ENCODE measurements at regions not wholly inside any gene's neighbourhood (a gene's known extent, or its start where the extent isn't known, plus 50 kb on each side); places are given as distances from the start of the nearest gene placed in this dataset.
A peak's percentile ranks its signal among the peaks of the same experiment; 100 is the strongest.

GRCh38 chr7:114086914-114087652 is 168.3 kb upstream of the PPP1R3A start:
- 1% methylated on average over 27 of the region's 54 CpGs for WGBS (ENCODE audit: insufficient coverage, low coverage, low lambda C conversion rate, missing lambda C conversion rate)
- H3K27me3 ChIP-seq: no peaks in the 10 kb centered on the region
- no peaks in the 10 kb centered on the region for H3K36me3 ChIP-seq
- peak overlapping the region; percentile 61 to 66 (median 66) for H3K4me3 ChIP-seq
- H3K27ac ChIP-seq: peak overlapping the region; percentile 82 to 97 (median 97)
- H3K4me1 ChIP-seq: peaks cover 0 to 8% (median 4%) of the 10 kb centered on the region in 4 donors
- intact Hi-C loops (cut with DNase I): loop anchor here in 1 of 2 donors (10.0 kb wide), 1 partner anchor 328 kb away; the partner anchor contains the start of gene FOXP2
- ATAC-seq (peak; percentile 3 to 37 (median 8)), DNase-seq (peak; percentile 34 to 65 (median 64))
- no peaks in the 10 kb centered on the region for H3K9me3 ChIP-seq
- TF ChIP-seq, protein P1, sequence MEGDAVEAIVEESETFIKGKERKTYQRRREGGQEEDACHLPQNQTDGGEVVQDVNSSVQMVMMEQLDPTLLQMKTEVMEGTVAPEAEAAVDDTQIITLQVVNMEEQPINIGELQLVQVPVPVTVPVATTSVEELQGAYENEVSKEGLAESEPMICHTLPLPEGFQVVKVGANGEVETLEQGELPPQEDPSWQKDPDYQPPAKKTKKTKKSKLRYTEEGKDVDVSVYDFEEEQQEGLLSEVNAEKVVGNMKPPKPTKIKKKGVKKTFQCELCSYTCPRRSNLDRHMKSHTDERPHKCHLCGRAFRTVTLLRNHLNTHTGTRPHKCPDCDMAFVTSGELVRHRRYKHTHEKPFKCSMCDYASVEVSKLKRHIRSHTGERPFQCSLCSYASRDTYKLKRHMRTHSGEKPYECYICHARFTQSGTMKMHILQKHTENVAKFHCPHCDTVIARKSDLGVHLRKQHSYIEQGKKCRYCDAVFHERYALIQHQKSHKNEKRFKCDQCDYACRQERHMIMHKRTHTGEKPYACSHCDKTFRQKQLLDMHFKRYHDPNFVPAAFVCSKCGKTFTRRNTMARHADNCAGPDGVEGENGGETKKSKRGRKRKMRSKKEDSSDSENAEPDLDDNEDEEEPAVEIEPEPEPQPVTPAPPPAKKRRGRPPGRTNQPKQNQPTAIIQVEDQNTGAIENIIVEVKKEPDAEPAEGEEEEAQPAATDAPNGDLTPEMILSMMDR (IDR thresholded peaks at IDR 0.05): no peak
- TF ChIP-seq POLR2A (IDR thresholded peaks at IDR 0.05): no peak

DNA sequence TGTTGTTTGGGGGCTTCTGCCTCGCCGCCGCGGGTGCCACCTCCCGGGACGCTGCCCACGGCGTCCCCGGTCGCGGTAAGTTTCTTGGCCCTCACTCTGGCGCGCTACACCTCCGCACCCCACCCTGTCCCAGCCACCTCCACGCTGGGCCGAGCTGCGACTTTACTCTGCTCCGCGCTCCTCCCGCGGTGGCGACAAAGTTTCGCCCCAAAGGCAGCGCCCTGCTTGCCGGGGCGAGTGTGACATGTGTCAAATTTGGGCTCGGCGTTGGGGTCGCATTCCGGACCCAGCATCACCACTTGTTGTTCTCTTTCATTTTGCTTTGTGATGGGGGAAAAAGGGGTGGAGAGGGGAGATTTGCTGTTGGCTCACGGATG is 167.7 kb upstream of the PPP1R3A start:
- peaks cover 0 to 8% (median 4%) of the 10 kb centered on the region in 4 donors for H3K4me1 ChIP-seq
- intact Hi-C loops (cut with DNase I): loop anchor here in 1 of 2 donors (10.0 kb wide), 1 partner anchor 328 kb away; the partner anchor contains the start of gene FOXP2
- no peaks in the 10 kb centered on the region for H3K27me3 ChIP-seq

DNA sequence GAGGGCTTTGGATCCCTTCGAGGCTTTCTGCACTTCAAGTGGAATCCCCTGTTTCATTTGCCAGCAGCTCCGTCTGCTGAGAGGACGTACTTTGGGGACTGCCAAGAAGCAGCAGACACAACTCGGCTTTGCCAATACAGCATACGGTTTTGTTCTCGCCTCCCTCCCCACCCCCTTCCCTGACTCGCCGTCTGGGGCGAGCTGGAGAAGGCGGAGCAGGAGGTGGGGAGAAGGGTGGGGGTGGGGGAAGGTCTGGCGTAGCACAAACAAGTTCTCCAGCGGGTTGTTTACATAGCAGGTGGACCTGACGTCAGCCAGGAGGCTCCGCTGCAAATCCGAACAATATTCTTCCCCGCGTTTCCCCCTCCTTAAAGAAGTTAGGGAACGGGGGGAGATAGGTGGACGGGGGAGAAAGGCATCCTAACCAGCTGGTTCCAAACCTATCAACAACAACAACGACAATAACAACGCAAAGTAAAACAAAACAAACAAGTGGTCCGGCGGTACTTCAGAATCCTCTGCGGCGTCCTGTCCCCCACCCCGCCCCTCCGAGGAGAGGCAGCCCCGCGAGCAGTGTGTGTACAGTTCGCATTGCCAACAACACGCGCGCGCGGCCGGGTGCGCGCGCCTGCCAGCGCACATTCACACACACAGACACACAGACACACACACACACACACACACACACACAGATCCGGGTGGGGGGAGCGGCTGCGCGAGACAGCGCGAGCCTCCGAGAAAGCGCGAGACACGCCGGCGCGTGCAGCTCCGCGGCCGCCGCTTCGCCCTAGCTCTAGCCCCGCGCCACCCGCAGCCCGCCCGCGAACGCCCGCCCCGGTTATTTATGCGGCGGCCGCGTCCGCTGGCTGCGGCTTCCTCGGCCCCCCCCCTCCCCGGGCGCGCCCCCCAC is 167.0 kb upstream of the PPP1R3A start:
- 0% methylated on average over 23 of the region's 77 CpGs for WGBS (ENCODE audit: insufficient coverage, low coverage, low lambda C conversion rate, missing lambda C conversion rate)
- Histone ChIP-seq H3K9me3 (no peaks in the 10 kb centered on the region), H3K27ac (peak overlapping the region; percentile 82 to 97 (median 97)), H3K27me3 (no peaks in the 10 kb centered on the region), H3K4me3 (peak overlapping the region; percentile 61 to 66 (median 66)), H3K4me1 (peaks cover 0 to 7% (median under 1%) of the 10 kb centered on the region in 4 donors), H3K36me3 (no peaks in the 10 kb centered on the region)
- intact Hi-C loops (cut with DNase I): loop anchor here in 1 of 2 donors (10.0 kb wide), 1 partner anchor 329 kb away; the partner anchor contains the start of gene FOXP2
- peak; percentile 61 to 81 (median 69) for ATAC-seq
- TF ChIP-seq, protein P1 (IDR thresholded peaks at IDR 0.05): no peak
- TF ChIP-seq POLR2A (IDR thresholded peaks at IDR 0.05): peak; percentile 34
- peak; percentile 87 to 93 (median 90) for DNase-seq

More for the DNA sequence above, 167.7 kb upstream of the PPP1R3A start:
- Histone ChIP-seq H3K4me3 (peak overlapping the region; percentile 61 to 66 (median 66)), H3K36me3 (no peaks in the 10 kb centered on the region), H3K9me3 (no peaks in the 10 kb centered on the region), H3K27ac (peak overlapping the region; percentile 82 to 97 (median 97))
- TF ChIP-seq POLR2A (IDR thresholded peaks at IDR 0.05): no peak
- TF ChIP-seq, protein P1 (IDR thresholded peaks at IDR 0.05): no peak
- 0% methylated on average over 16 of the region's 31 CpGs for WGBS (ENCODE audit: insufficient coverage, low coverage, low lambda C conversion rate, missing lambda C conversion rate)
- peak in 3 of 4 donors; percentile 7 to 24 (median 8) for ATAC-seq
- peak; percentile 55 to 67 (median 63) for DNase-seq

DNA sequence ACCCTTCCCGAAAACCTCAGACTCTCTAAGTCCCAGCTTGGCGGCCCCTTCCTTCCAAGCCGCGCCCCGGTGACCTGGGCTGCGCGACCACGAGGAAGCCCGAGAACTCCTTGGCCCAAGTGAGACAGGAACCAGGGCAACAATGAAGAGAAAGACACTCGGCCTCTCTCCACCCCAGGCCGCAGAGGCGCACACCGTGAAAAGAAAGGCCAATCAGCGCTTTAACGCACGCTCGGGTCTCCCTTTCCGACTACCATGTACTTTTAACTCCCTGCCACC is 166.4 kb upstream of the PPP1R3A start:
- TF ChIP-seq, protein P1 (IDR thresholded peaks at IDR 0.05): no peak
- no peak for TF ChIP-seq POLR2A (IDR thresholded peaks at IDR 0.05)
- Histone ChIP-seq H3K36me3 (no peaks in the 10 kb centered on the region), H3K9me3 (no peaks in the 10 kb centered on the region), H3K27me3 (no peaks in the 10 kb centered on the region), H3K4me3 (peak overlapping the region; percentile 61 to 66 (median 66)), H3K4me1 (peaks cover 0 to 7% (median 0%) of the 10 kb centered on the region in 4 donors), H3K27ac (peak overlapping the region; percentile 82 to 97 (median 97))
- DNase-seq (no peak), ATAC-seq (peak; percentile 2 to 7 (median 4))
- 3% methylated on average over 13 of the region's 18 CpGs for WGBS (ENCODE audit: insufficient coverage, low coverage, low lambda C conversion rate, missing lambda C conversion rate)
- intact Hi-C loops (cut with DNase I): loop anchor here in 1 of 2 donors (10.0 kb wide), 1 partner anchor 330 kb away; the partner anchor contains the start of gene FOXP2
